ENCODE measurements at regions not wholly inside any gene's neighbourhood (a gene's known extent, or its start where the extent isn't known, plus 50 kb on each side); places are given as distances from the start of the nearest gene placed in this dataset.

DNA sequence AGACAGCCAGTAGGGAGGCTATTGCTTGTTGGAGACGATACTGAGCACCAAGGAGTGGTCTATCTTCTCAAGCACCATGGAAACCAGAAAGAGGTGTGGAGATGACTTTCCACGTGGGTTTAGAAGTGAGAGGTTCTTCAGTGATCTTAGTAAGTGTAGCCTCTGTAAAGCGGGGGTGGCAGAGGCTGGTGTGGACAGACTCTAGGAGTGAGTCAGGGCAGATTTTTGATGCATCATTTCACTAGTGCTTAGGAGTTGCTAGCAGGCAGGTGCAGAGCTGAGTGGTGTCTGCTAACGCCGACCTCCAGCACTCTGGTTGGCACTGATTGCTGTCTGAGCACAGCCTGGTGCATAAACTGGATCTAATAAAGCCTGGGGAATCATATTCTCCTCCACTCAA, 78.4 kb upstream of the ADO start:
- H3K4me3 ChIP-seq, result no peak overlapping the region
- ChIA-PET CTCF (no interaction called here), POLR2A (no interaction called here)
- DNase-seq (ENCODE audit: low read depth in 1 of 2, low spot score in 1 of 2), result no peak
- FAIRE-seq, result no peak
- no peaks in the 10 kb centered on the region for H3K9me3 ChIP-seq
- H3K4me2 ChIP-seq, result no peak overlapping the region
- TF ChIP-seq SREBF2 (IDR thresholded peaks at IDR 0.05) (no peak), MAZ (IDR thresholded peaks at IDR 0.05; ENCODE audit: borderline replicate concordance, low read depth, low read length) (no peak), HOXB13 (CRISPR knock-in tag; IDR thresholded peaks at IDR 0.05; ENCODE audit: low read depth) (no peak), FOSB (CRISPR knock-in tag; IDR thresholded peaks at IDR 0.05) (no peak)
- TF ChIP-seq, protein P1, sequence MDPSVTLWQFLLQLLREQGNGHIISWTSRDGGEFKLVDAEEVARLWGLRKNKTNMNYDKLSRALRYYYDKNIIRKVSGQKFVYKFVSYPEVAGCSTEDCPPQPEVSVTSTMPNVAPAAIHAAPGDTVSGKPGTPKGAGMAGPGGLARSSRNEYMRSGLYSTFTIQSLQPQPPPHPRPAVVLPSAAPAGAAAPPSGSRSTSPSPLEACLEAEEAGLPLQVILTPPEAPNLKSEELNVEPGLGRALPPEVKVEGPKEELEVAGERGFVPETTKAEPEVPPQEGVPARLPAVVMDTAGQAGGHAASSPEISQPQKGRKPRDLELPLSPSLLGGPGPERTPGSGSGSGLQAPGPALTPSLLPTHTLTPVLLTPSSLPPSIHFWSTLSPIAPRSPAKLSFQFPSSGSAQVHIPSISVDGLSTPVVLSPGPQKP (IDR thresholded peaks at IDR 0.05; ENCODE audit: low read depth, low read length), result no peak
- 21% methylated on average over 5 of the region's 5 CpGs for WGBS (ENCODE audit: missing lambda C conversion rate)
- no peak overlapping the region for H3K27ac ChIP-seq
- peak in 1 of 2 experiments; percentile 8; a peak in 1 of 6 replicates for ATAC-seq
- H3K4me1 ChIP-seq, result no peaks in the 10 kb centered on the region

DNA sequence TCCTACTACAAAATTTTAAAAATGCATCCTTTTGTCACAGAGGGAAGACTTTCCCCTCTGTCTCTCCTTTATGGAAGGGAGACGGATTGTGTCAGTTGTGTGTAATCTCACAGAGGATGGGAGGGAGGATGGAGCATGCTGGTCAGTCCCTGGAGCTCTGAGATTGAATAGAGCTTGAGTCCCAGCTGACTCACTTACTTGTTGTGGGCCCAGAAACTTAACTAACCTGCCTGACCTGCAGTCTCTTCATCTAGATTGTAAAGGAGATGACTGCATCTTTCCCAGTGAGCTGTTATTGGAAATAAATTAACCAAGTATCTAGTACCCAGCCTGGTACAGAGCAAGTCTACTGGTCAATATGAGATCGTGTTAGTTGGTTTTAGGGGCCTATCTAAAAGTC, 77.9 kb upstream of the ADO start:
- ATAC-seq, result no peak

DNA sequence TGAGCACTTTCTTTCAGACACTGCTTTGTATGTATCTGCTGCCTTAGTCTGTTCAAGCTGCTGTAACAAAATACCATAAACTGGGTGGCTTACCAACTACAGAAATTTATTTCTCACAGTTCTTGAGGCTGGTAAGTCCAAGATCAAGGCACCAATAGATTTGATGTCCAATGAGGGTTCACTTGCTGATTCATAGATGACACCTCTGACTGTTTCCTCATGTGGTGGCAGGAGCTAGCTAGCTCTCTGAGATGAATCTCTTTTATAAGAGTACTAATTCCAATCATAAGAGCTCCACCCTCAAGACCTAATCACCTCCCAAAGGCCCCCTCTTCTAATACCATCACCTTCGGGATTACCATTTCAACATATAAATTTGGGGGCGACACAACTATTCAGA, 76.6 kb upstream of the ADO start:
- Histone ChIP-seq H3K4me1 (no peaks in the 10 kb centered on the region), H3K9me3 (no peaks in the 10 kb centered on the region), H3K4me2 (no peak overlapping the region), H3K4me3 (no peak overlapping the region), H3K27ac (no peak overlapping the region)
- WGBS (ENCODE audit: missing lambda C conversion rate), result 27% methylated on average over 2 of the region's 2 CpGs
- FAIRE-seq, result no peak
- ATAC-seq, result no peak
- POLR2A ChIA-PET, result no interaction called here
- DNase-seq (ENCODE audit: low read depth in 1 of 2, low spot score in 1 of 2), result no peak
- CTCF ChIA-PET, result no interaction called here
- TF ChIP-seq RFX5 (IDR thresholded peaks at IDR 0.05) (no peak), ZNF302 (CRISPR knock-in tag; IDR thresholded peaks at IDR 0.05) (no peak), JUNB (IDR thresholded peaks at IDR 0.05) (no peak), SREBF2 (IDR thresholded peaks at IDR 0.05) (no peak), CHD4 (IDR thresholded peaks at IDR 0.05; ENCODE audit: borderline replicate concordance) (no peak), ZC3H11A (IDR thresholded peaks at IDR 0.05) (no peak), RCOR1 (IDR thresholded peaks at IDR 0.05; ENCODE audit: low read depth, low read length) (no peak), BCL3 (IDR thresholded peaks at IDR 0.05) (no peak), POLR2AphosphoS2 (conservative IDR thresholded peaks at IDR 0.05; ENCODE audit: low read length) (no peak), HOXB5 (CRISPR knock-in tag; IDR thresholded peaks at IDR 0.05) (no peak), FOXS1 (CRISPR knock-in tag; IDR thresholded peaks at IDR 0.05) (no peak), NPAS2 (CRISPR knock-in tag; IDR thresholded peaks at IDR 0.05; ENCODE audit: borderline replicate concordance) (no peak), HEYL (CRISPR knock-in tag; IDR thresholded peaks at IDR 0.05) (no peak), HDAC2 (IDR thresholded peaks at IDR 0.05) (no peak), CHD2 (IDR thresholded peaks at IDR 0.05; ENCODE audit: low read length, partially characterized antibody) (no peak), SMC3 (IDR thresholded peaks at IDR 0.05) (no peak), RARB (CRISPR knock-in tag; IDR thresholded peaks at IDR 0.05) (no peak)
- TF ChIP-seq, protein P2, sequence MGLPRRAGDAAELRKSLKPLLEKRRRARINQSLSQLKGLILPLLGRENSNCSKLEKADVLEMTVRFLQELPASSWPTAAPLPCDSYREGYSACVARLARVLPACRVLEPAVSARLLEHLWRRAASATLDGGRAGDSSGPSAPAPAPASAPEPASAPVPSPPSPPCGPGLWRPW (IDR thresholded peaks at IDR 0.05), result no peak
- TF ChIP-seq, protein P3, sequence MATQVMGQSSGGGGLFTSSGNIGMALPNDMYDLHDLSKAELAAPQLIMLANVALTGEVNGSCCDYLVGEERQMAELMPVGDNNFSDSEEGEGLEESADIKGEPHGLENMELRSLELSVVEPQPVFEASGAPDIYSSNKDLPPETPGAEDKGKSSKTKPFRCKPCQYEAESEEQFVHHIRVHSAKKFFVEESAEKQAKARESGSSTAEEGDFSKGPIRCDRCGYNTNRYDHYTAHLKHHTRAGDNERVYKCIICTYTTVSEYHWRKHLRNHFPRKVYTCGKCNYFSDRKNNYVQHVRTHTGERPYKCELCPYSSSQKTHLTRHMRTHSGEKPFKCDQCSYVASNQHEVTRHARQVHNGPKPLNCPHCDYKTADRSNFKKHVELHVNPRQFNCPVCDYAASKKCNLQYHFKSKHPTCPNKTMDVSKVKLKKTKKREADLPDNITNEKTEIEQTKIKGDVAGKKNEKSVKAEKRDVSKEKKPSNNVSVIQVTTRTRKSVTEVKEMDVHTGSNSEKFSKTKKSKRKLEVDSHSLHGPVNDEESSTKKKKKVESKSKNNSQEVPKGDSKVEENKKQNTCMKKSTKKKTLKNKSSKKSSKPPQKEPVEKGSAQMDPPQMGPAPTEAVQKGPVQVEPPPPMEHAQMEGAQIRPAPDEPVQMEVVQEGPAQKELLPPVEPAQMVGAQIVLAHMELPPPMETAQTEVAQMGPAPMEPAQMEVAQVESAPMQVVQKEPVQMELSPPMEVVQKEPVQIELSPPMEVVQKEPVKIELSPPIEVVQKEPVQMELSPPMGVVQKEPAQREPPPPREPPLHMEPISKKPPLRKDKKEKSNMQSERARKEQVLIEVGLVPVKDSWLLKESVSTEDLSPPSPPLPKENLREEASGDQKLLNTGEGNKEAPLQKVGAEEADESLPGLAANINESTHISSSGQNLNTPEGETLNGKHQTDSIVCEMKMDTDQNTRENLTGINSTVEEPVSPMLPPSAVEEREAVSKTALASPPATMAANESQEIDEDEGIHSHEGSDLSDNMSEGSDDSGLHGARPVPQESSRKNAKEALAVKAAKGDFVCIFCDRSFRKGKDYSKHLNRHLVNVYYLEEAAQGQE (IDR thresholded peaks at IDR 0.05), result no peak

More for the DNA sequence above, 77.9 kb upstream of the ADO start:
- FAIRE-seq, result no peak
- no peak overlapping the region for H3K27ac ChIP-seq
- WGBS (ENCODE audit: missing lambda C conversion rate), result 8% methylated on average over 2 of the region's 2 CpGs
- DNase-seq (ENCODE audit: low read depth in 1 of 2, low spot score in 1 of 2), result no peak
- no peaks in the 10 kb centered on the region for H3K9me3 ChIP-seq
- CTCF ChIA-PET, result no interaction called here
- H3K4me3 ChIP-seq, result no peak overlapping the region
- H3K4me1 ChIP-seq, result no peaks in the 10 kb centered on the region
- TF ChIP-seq RARB (CRISPR knock-in tag; IDR thresholded peaks at IDR 0.05), result no peak
- TF ChIP-seq CBX2 (IDR thresholded peaks at IDR 0.05; ENCODE audit: borderline replicate concordance, low read depth), result no peak
- no peak for TF ChIP-seq TP53 (CRISPR knock-in tag; IDR thresholded peaks at IDR 0.05)
- TF ChIP-seq, protein P2 (IDR thresholded peaks at IDR 0.05), result no peak
- TF ChIP-seq CBX8 (IDR thresholded peaks at IDR 0.05), result no peak
- no peak for TF ChIP-seq POLR2A (IDR thresholded peaks at IDR 0.05; ENCODE audit: low read length)
- TF ChIP-seq NR3C1 (IDR thresholded peaks at IDR 0.05), result no peak
- TF ChIP-seq, protein P4, sequence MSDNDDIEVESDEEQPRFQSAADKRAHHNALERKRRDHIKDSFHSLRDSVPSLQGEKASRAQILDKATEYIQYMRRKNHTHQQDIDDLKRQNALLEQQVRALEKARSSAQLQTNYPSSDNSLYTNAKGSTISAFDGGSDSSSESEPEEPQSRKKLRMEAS (IDR thresholded peaks at IDR 0.05), result no peak
- TF ChIP-seq FOSL2 (IDR thresholded peaks at IDR 0.05), result no peak
- TF ChIP-seq FOSL2 (CRISPR knock-in tag; IDR thresholded peaks at IDR 0.05), result no peak
- TF ChIP-seq E2F6 (IDR thresholded peaks at IDR 0.05; ENCODE audit: borderline replicate concordance, low read depth), result no peak
- H3K4me2 ChIP-seq, result no peak overlapping the region
- POLR2A ChIA-PET, result no interaction called here
